ENCODE measurements at regions not wholly inside any gene's neighbourhood (a gene's known extent, or its start where the extent isn't known, plus 50 kb on each side); places are given as distances from the start of the nearest gene placed in this dataset.

GRCh38 chr5:1704676-1705075, 95.0 kb downstream of the MRPL36 start:
- TF ChIP-seq CTCF (IDR thresholded peaks at IDR 0.05) (no peak), EZH2 (IDR thresholded peaks at IDR 0.05; ENCODE audit: borderline replicate concordance, insufficient read depth, low read depth, low read length, poor library complexity, severe bottlenecking) (no peak)
